Skin epidermis (tissue), 12 donors: ENCODE measurements at regions not wholly inside any gene's neighbourhood (a gene's known extent, or its start where the extent isn't known, plus 50 kb on each side); places are given as distances from the start of the nearest gene placed in this dataset.
"Not testable (repeated sequence)": the region's sequence is repeated elsewhere in the genome, so short reads cannot be mapped to it uniquely, and the experiment has no call there.

Experiments
- H3K27ac ChIP-seq, 21 experiments: fragments of 200-600 bp; sonication (generic) in 11 of 21; one replicate each; pipeline ENCODE4 v1.5.0; 2020; ENCODE audit warnings: mild to moderate bottlenecking in 3 of 21, inconsistent platforms in 2 of 21, moderate library complexity in 2 of 21
- H3K4me3 ChIP-seq, 7 experiments: fragments of 200-600 bp; sonication (generic) in 2 of 7; one replicate each; pipeline ENCODE4 v1.5.0; 2020; ENCODE audit warnings: inconsistent platforms in 2 of 7, mild to moderate bottlenecking in 2 of 7, moderate library complexity in 1 of 7

DNA sequence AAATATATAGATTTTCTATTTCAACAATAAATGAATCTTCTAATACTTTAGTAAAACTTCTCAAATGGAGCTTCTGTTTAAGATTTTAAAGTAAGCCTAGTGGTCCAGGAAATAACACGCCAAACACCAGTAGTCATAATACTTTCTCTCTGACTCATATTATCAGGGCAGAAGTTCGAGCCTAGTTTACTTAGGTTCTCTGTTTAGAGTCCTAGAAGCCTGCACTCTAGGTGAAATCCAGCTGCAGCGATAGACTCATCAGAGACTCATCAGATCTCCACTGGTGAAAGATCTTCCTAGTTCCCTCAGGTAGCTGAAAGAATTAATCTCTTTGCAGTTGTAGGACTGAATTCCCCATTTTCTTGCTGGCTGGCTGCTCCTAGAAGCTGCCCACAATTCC is 552.5 kb upstream of the ROBO2 start:
- no peak overlapping the region for H3K4me3 ChIP-seq
- H3K27ac ChIP-seq = no peak overlapping the region

GRCh38 chr3:76490064-76490463 is 549.8 kb upstream of the ROBO2 start:
- no peak overlapping the region for H3K4me3 ChIP-seq
- H3K27ac ChIP-seq = no peak overlapping the region

- no peak overlapping the region for H3K4me3 ChIP-seq
- H3K27ac ChIP-seq = no peak overlapping the region
These were observed 544.7 kb upstream of the ROBO2 start for GRCh38 chr3:76495216-76495615.

DNA sequence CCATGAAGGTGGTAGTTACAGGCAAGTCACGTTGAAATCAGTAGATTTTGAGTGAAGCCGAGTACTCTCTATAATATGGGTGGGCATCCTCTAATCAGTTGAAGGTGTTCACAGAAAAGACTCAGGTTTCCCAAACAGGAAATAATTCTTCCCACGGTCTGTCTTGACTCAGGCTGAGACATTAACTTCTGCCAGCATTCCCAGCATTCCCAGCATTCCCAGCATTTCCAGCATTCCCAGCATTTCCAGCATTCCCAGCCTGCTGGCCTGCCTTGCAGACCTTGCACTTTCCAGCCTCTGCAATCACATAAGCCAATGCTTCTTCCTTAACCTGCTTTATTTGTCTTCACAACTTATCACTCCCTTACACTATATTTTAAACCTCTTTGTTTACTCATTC is 542.3 kb upstream of the ROBO2 start:
- Histone ChIP-seq H3K27ac (no peak overlapping the region), H3K4me3 (no peak overlapping the region)

- H3K4me3 ChIP-seq = no peak overlapping the region
These were observed 539.1 kb upstream of the ROBO2 start for GRCh38 chr3:76500746-76501275.

GRCh38 chr3:76501315-76501714 is 538.6 kb upstream of the ROBO2 start:
- H3K27ac ChIP-seq = no peak overlapping the region
- H3K4me3 ChIP-seq = no peak overlapping the region

More at GRCh38 chr3:76500746-76501275, 539.1 kb upstream of the ROBO2 start:
- no peak overlapping the region for H3K27ac ChIP-seq

DNA sequence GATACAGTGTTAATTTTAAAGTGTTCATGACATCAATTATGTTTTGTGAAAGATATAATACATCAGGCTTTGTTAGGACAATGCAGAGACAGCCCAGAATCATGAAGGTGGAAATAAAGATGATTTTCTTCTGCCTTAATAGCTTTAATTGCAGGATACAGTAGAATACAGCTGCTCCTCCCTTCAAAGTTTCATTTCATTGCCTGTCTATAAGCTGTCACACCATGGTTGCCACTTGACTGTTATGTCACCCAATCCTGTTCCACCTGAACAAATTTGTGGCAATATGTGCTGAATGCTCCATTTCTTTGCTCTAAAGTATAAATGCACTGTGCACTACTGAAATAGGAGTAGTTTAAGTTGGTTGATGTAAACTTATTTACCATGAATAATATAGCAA is 537.8 kb upstream of the ROBO2 start:
- Histone ChIP-seq H3K4me3 (no peak overlapping the region), H3K27ac (no peak overlapping the region)

GRCh38 chr3:76505202-76505845 is 534.6 kb upstream of the ROBO2 start:
- Histone ChIP-seq H3K4me3 (no peak overlapping the region), H3K27ac (no peak overlapping the region)

DNA sequence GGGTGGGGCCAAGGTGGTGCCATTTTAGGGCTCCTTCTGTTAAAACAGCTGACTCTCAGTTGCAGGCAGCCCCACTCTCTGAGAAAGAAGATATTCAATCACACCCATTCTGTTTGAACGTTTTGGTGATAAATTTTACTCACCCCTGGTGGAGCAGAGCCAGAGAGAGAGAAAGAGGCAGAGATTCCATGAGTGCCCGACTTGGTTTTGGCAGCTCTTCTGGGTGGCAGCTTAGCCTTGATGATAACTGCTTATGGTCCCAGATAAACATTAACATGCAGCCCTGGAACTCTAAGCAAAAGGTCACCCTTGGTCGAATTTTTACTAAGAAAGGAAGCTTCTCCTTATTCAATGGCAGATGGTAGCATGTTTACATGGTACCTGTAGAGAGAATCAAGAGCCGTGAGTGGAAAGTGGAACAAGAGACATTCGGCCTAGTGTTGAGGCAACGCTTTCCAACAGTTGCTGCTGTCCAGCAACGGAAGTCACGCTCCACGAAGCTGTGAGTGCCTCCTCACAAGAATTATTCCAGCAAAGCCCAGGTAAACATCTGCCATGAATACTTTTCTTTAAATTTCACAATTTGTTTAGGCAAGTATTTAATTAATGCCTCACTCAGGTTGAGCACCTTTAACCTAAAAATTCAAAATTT is 530.6 kb upstream of the ROBO2 start:
- Histone ChIP-seq H3K27ac (no peak overlapping the region), H3K4me3 (no peak overlapping the region)

DNA sequence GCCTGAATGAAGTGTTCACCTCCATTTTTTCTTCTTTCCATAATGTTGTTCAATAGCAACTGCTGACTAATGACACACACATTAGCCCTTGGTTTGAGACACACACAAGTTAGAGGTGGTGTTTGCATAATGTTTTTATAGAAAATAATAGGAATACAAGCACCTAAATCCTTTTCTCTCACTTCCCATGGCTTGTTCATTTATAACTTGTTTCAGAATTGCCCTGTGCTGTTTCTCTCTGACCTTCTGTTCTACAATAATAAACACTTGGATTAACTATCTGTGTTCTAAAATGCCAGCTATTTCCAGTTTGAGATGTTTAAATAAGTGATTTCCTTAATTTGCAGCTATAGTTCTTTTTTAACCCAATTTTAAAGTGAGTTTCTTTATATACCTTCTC is 525.1 kb upstream of the ROBO2 start:
- Histone ChIP-seq H3K4me3 (no peak overlapping the region), H3K27ac (no peak overlapping the region)

- Histone ChIP-seq H3K27ac (no peak overlapping the region), H3K4me3 (no peak overlapping the region)
These were observed 516.6 kb upstream of the ROBO2 start for GRCh38 chr3:76523337-76523736.

- Histone ChIP-seq H3K27ac (no peak overlapping the region), H3K4me3 (no peak overlapping the region)
These were observed 514.2 kb upstream of the ROBO2 start for GRCh38 chr3:76525726-76526125.

DNA sequence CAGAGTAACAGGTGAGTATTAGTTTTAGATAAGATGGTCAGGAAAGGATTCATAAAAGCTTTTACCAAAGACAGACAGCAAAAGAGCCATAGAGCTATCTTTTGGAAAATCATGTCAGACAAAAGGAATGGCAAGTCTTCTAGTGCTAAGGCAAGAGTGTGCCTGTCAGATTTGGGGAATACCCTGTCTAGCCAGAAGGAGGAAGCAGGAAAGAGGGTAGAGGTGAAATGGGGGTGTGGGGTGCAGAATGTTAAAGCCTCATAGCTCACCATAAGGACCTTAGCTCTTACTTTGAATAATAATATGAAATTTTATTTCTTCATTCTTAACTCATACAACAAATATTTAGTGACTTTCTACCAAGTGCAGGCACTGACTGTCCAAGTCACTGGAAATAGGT is 512.1 kb upstream of the ROBO2 start:
- no peak overlapping the region for H3K4me3 ChIP-seq
- no peak overlapping the region for H3K27ac ChIP-seq

DNA sequence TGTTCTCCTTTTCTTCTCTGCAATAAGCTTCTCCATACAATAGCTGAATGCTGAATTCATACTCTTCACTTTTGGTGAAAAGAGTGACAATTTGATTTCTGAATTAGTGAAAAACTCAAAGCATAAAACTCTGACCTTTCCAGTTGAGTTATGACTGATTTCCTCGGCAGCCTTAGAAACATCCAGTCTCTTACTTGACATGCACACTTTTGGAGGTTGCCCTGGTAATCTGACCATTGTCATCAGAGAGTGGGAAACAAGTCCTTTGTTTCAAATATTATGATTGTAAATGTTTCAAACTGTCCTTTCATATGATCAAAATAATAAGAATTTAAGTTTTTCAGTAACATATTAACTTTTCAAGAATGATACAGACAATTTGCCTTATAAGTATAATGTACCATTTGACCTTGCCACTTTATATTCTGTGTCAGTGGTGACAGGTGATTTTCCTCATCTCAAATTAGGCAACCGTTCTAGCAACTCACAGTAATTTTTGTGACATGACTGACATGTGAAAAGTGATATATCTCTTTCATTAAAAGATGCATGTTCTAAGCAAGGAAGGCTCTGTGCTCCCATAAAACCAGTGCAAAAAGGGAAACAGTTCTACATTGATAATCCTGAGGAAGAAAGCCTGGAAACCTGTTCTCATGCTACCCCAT is 507.6 kb upstream of the ROBO2 start:
- no peak overlapping the region for H3K4me3 ChIP-seq
- H3K27ac ChIP-seq = no peak overlapping the region

- not testable (repeated sequence) for H3K4me3 ChIP-seq, H3K27ac ChIP-seq
These were observed 506.2 kb upstream of the ROBO2 start for GRCh38 chr3:76533710-76534109.

DNA sequence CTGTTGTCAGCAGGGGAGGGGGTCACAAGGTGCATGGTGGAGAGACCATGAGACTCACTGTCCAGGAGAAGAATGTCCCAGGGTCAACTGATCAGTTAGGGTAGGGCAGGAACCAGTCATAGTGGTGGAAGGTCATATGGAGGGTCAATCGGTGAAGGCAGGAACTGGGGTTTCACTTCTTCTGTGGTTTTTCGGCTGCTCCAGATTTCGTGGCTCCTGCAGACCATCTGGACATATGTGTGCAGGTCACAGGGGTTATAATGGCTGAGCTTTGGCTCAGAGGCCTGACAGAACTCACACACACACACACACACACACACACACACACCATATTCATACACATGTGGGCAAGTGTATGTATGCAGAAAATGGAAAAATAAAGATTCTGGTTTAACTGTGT is 502.0 kb upstream of the ROBO2 start:
- not testable (repeated sequence) for H3K27ac ChIP-seq, H3K4me3 ChIP-seq

DNA sequence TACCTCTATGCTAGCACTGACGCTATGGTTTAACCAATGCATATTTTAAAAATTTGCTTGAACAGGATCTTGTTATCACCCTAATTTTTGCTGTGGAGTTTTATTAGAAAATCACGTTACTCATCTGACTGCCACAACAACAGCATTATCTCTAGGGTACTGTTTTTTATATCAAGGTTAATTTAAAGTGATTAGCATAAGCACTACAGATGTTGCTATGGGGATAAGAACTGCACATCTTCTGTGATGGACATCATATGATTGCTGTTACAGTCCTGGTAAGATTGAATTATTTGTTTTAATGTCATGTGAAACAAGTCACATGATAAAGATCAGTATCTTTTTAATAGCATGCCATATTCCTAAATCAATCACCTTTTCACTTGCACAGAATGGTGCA is 492.2 kb upstream of the ROBO2 start:
- Histone ChIP-seq H3K4me3 (no peak overlapping the region), H3K27ac (no peak overlapping the region)

DNA sequence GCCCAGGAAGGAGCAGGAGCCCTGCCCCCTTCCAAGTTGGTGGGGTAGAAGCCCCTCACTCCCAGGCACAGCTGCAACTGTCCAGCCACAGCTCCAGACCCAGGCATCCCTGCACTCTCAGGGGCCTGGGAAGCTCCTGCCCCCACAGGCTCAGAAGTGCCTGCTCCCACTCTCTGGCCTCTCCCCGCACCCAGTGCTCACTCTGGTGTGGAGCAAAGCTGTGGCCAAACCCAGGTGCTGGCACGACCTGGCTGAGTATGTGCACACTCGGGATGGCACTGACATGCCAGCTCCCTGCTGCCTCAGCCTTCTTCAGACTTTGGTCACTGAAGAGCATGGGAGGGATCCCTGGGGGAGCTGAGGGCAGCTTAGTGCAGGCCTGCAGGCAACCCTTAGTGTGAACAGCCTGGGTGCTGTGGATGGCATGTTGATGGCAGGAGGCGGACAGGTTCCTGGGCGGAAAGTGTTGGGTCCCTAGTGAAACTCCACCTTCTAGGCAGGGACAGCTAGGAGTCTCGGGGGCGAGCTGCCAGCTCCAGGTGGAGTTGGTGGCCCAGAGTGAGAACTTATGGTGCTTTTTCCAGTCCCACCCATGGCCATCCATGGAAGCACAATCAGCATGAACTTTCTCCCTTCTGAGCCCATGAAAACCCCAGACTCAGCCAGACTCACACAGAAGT is 489.2 kb upstream of the ROBO2 start:
- H3K27ac ChIP-seq = no peak overlapping the region
- no peak overlapping the region for H3K4me3 ChIP-seq

DNA sequence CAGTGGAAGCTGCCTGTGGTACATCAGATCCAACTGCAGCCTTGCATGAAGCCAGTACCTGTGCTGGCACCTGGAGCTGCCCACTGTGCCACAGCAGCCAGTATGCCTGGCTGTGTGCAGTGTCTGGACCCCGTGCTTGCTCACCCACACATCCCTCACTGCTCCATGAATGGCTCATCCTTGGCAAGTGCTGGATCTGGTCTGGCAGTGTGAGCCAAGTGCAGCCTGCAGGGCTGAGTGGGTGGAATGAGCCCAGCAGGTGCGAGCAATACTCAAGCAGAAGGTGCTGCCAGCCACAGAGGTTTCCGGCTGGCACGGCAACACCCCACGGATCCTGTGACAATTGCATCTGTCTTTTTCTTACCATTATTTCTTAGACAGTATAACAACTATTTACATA is 488.2 kb upstream of the ROBO2 start:
- Histone ChIP-seq H3K4me3 (no peak overlapping the region), H3K27ac (no peak overlapping the region)

GRCh38 chr3:76552653-76553052 is 487.2 kb upstream of the ROBO2 start:
- Histone ChIP-seq H3K27ac (no peak overlapping the region), H3K4me3 (no peak overlapping the region)

GRCh38 chr3:76554707-76555106 is 485.2 kb upstream of the ROBO2 start:
- Histone ChIP-seq H3K4me3 (no peak overlapping the region), H3K27ac (no peak overlapping the region)
